Fibroblast of skin of right quadriceps (primary cell): ENCODE measurements at regions not wholly inside any gene's neighbourhood (a gene's known extent, or its start where the extent isn't known, plus 50 kb on each side); places are given as distances from the start of the nearest gene placed in this dataset.

ENCODE experiments used
- DNase-seq: peaks from one replicate; pipeline ENCODE4 v3.0.0-alpha.2; 2013

GRCh38 chr2:64222351-64222750, 78.1 kb upstream of the PELI1 start:
- DNase-seq, result peak; percentile 54

- DNase-seq, result no peak
Observed at GRCh38 chr2:64223055-64223454, 78.8 kb upstream of the PELI1 start.

GRCh38 chr2:64225491-64225890, 81.3 kb upstream of the PELI1 start:
- DNase-seq, result peak; percentile 83

GRCh38 chr2:64226611-64227010, 82.4 kb upstream of the PELI1 start:
- DNase-seq, result no peak

- no peak for DNase-seq
Observed at GRCh38 chr2:64227603-64228125, 83.4 kb upstream of the PELI1 start.

- DNase-seq, result peak; percentile 47
Observed at GRCh38 chr2:64228126-64228678, 84.0 kb upstream of the PELI1 start.

GRCh38 chr2:64228918-64229317, 84.7 kb upstream of the PELI1 start:
- DNase-seq, result no peak

- peak; percentile 7 for DNase-seq
Observed at GRCh38 chr2:64230540-64230939, 86.3 kb upstream of the PELI1 start.

- no peak for DNase-seq
Observed at GRCh38 chr2:64232266-64232665, 88.0 kb upstream of the PELI1 start.

- no peak for DNase-seq
Observed at GRCh38 chr2:64233376-64233922, 89.2 kb upstream of the PELI1 start.

- no peak for DNase-seq
Observed at GRCh38 chr2:64234150-64234549, 89.9 kb upstream of the PELI1 start.

GRCh38 chr2:64234785-64235184, 90.6 kb upstream of the PELI1 start:
- DNase-seq, result no peak

- no peak for DNase-seq
Observed at GRCh38 chr2:64237266-64237665, 93.0 kb upstream of the PELI1 start.

- DNase-seq, result no peak
Observed at GRCh38 chr2:64238799-64239198, 94.6 kb upstream of the PELI1 start.

GRCh38 chr2:64243081-64244036, 99.1 kb upstream of the PELI1 start:
- DNase-seq, result no peak

GRCh38 chr2:64244037-64244416, 99.8 kb upstream of the PELI1 start:
- no peak for DNase-seq

- DNase-seq, result no peak
Observed at GRCh38 chr2:64245631-64246030, 101.4 kb upstream of the PELI1 start.

- DNase-seq, result no peak
Observed at GRCh38 chr2:64246962-64247361, 102.7 kb upstream of the PELI1 start.

- DNase-seq, result no peak
Observed at GRCh38 chr2:64249426-64249825, 105.2 kb upstream of the PELI1 start.

- DNase-seq, result no peak
Observed at GRCh38 chr2:64250063-64250462, 105.8 kb upstream of the PELI1 start.

- DNase-seq, result no peak
Observed at GRCh38 chr2:64250751-64251423, 106.7 kb upstream of the PELI1 start.

GRCh38 chr2:64251497-64252250, 107.5 kb upstream of the PELI1 start:
- DNase-seq, result no peak
